ENCODE measurements at regions not wholly inside any gene's neighbourhood (a gene's known extent, or its start where the extent isn't known, plus 50 kb on each side); places are given as distances from the start of the nearest gene placed in this dataset.
"Not testable (repeated sequence)": the region's sequence is repeated elsewhere in the genome, so short reads cannot be mapped to it uniquely, and the experiment has no call there.

DNA sequence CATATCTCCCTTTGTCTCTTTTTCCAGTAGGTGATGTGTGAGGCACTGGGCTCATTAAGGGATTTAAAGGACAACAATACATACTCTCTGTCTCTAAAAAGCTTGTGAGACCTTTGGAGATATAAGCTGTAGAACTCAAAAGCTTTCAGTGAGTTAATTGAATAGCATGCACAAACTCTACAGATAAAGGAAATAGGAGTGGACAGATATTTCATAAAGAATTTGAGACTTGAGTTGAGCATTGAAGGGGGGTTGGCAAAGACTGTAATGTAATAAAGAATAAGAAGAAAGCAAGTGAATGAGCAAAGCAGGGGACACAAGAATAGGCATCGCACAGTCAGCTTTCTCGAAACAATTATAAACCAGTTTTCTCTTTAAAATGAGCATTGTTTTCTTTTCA, 583.4 kb upstream of the DPPA4 start:
- no peak for DNase-seq

DNA sequence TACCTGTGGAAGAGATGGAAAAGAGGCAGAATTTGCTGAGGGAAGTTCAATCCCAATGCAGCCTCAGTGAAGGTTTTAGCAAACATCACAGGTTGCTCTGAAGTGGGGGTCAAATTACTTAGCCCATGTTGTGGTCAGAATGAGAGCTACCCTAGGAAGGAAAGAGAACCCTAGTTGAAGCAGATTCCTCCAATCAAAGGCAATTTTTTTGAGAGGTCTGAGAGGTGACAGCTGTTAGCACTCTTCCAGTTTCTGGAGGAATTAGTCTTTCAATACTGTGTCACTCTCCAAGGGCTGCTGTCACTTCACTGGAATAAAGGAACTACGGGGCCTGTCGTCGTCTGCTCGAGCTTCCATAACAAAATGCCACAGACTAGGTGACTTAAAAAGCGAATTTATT, 584.2 kb upstream of the DPPA4 start:
- no peak for DNase-seq

DNA sequence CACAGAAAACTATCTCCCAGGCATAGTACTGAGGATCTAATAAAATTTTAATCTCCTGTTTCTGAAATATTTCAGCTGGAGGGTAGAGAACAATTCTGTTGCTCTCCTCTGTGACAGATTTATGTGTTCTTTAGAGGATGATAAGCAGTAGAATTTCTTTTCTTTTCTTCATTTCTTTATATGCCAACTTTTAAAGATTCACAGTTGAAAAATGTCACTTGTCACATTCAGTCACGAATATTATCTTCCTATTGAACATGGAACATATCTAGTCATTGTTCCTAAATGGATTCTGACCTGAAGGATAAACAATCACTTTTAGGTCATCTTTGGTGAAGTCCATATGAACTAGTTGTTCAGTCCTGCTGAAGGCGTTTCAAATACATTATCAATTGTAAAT, 585.5 kb upstream of the DPPA4 start:
- DNase-seq, result no peak

DNA sequence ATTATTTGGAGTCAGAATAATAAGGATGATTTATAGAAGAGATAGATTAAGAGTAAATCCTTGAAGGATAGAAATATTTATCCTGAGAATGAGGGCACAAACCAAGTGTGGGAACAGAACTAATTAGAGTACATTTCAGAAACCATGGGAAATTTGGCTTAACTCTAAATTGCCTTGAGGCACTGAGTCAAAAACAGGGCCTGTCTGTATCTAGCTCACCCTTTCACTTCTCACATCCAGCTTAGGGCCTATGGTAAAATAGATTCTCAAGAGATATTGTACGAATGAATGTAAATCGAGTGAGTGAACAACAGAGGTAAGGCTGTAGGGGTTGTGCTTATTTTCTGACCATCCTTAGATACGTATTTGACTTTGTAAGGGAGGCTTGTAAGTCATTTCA, 586.1 kb upstream of the DPPA4 start:
- no peak for DNase-seq

DNA sequence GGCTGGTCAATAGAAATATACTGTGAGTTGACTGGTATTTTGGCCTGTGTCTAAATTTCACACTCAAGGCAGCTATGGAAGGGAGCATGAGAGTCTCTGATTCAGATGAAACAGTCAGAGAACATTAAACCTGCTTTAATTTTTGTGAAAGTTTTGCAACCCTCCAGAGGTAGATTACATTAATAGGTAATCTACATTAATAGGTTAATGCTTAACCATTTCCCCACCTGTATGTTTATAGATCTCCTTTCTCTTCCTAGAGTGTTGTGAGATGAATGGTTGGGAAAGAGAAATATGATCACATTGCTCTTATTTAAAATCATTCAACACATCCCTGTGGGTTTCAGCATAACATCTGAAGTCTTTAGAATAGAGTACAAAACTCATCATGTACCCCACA, 586.9 kb upstream of the DPPA4 start:
- no peak for DNase-seq

DNA sequence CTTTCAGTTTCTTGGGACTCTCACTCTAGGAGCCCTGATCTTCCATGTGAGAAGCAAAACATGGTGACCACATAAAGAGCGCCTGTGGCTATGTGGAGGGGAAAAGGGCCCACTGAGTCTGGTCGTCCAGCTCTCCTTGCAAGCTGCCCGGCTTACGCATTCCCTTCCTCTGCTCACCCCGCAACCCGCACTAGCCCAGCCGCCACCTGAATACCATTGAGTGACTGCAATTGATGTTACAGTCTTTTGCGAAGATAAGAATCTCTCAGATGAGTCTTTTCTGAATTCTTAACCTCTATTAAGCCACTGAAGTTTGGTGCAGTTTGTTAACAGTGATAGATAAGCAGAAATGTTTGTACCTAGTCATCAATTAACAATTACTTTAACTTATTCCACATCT, 589.0 kb upstream of the DPPA4 start:
- DNase-seq, result no peak

DNA sequence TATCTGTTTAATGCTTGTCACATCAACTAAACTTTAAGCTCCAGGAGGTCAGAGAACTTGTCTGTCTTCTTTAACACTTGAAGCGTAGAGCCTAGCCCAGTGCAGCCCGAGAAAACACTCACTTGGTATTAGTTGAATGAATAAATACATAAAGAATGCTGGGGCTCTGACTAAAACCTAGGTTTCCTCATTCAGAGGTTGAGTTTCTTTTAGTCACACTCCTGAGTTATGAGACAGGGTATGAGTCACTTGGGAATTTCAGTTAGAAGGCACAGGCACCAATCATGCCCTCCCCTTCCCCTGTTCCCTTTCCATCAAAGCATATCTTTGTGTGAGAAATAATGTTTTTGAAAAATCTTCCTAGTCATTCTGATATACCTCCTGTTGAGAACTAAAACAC, 589.8 kb upstream of the DPPA4 start:
- DNase-seq, result no peak

DNA sequence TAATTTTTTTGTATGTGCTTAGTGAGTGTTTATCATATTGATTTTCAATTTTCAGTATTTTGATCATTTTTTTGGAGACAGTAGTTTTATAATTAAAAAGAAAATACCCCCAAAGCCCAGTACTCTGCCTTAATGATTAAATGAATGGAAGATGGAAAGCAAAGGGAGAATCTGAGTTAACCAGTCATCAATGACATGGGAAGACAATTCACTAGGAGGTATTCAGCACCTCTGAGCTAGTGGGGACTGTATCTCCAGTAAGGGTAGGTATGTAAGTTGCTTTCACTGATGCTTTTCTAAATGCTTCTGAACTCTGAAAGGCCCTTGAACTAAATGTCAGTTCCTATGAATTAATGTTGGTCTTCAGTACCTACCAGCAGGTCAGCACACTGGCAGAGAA, 590.4 kb upstream of the DPPA4 start:
- DNase-seq, result no peak

DNA sequence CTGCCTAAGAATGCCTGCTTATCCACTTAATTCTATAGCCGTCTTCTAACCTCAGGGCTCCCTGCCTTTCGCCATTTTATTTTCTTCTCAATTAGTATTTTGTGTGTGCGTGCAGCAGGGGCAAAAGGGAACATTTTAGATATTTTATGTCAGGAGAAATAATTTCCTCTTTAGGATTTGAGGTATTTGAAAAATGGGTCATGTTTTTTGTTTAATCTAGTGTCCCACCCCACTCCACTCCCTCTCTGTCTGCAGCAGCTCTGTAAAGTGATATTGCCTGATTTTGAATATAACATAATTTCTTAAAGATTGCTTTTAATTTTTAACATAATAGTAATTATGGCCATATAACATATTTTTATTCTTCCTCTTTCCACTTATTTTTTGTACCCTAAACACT, 593.2 kb upstream of the DPPA4 start:
- no peak for DNase-seq

DNA sequence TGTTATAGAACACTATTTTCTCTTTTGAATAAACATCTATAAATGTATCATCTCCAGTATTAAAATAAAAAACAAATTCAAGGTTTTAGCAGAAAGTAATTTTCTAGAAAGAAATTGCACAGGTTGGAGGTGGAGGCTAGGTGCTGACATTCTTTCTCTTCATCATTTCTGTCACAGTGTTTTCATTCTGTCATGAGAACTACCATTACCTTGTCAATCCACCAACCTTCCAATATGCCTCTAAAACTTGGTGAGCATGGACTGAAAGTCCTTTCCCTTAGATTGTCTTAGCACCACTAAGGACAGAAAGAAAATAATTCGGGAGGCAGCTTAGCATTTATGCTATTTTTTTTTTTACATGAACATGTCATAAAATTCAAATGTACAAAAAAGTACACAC, 596.2 kb upstream of the DPPA4 start:
- no peak for DNase-seq

DNA sequence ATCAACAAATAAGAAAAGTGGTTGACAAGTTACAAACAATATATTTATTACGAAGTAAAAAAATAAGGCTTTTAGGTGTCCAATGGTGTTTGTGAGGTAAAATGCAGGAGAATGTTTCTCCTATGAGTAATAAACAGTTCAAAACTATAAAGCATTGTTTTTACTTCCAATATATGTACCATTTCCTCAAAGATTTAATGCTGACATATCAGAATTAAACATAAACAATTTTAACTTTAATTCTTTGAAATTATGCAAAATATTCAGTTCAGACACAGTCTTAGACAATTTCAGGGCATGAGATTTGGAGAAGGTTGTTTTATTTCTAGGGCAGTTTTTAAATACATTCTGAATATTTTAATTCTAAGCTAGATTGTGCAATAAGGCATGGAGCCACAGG, 602.5 kb upstream of the DPPA4 start:
- no peak for DNase-seq

DNA sequence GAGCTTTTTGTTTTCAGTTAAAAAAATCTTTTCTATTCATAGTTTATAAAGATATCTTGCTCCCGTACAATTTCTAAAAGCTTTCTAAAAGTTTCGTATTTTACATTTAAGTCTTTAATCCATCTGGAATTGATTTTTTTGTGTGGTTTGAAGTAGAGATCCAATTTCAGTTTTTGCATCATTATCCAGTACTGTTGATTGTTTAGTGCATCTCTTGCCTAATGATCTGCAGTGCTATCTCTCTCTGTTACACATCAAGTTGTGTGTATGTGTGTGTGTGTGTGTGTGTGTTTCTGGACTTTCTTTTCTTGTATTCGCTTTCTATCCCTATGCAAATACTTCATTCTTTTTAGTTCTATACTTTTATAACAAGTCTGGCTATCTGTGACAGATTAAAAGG, 605.8 kb upstream of the DPPA4 start:
- no peak for DNase-seq

DNA sequence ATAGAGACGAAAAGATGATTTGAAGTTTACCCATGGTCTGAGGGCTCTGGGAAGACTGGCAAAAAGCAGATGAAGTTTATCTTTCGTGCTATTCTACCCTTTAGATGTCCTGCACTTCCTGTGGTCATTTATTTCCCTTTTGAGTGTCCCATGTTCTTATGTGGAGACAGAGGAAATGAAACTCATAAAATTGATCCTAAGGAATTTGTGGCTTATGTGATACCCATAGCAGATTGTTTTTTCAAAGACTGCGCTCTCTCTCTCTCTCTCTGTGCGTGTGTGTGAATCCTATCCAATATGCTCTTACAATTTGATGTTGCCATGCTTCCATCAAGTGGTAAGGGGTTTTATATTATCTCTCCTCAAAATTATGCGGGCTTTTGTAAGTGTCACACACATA, 607.5 kb upstream of the DPPA4 start:
- no peak for DNase-seq

DNA sequence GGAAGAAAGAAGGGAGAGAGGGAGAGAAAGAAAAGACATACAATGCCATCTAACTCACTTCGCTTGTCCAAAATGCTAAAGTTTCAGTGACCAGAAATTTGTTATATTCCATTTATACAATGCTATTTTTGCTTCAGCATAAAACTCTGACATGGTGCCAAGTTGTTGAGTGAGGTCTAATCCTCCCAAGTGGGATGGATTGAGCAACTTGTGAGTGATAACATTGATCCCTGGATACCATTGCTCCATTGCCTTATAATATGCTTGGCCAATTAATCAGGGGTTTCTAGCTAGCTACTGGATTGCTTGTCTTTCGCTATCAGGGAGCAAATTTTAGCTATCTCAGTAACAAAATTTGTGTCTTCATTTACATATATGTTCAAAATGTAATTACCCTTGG, 615.6 kb upstream of the DPPA4 start:
- DNase-seq, result no peak

DNA sequence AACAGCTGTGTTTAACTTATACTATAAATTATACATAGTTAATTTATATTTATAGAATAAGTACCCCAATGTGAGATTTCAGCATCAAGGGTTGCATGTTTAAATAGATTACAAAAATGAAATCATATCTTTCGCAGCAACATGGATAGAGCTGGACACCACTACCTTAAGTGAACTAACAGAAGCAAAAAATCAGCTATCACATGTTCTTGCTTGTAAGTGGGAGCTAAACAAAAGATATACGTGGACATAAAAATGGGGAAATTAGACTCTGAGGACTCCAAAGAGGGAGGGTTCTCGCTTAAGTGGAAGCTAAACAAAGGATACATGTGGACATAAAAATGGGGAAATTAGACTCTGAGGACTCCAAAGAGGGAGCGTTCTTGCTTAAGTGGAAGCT, 626.5 kb upstream of the DPPA4 start:
- DNase-seq, result no peak

DNA sequence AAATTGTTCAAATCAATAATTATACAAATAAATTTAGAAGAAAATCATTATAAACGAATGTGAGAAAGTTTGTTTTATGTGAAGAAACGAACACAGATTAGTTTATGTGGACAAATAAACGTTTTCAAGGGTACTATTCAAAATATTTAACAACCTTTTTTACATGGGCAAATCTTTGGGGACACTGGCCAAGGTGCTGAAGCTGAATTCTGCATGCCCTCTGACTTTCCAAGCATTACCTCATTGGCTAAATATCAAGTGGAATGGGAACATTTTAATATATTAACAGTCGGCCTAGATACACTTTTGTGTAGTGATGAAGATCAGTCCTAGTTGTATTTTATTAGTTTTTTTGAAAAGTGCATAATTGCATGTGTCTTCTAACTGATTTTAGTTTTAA, 636.4 kb upstream of the DPPA4 start:
- no peak for DNase-seq

DNA sequence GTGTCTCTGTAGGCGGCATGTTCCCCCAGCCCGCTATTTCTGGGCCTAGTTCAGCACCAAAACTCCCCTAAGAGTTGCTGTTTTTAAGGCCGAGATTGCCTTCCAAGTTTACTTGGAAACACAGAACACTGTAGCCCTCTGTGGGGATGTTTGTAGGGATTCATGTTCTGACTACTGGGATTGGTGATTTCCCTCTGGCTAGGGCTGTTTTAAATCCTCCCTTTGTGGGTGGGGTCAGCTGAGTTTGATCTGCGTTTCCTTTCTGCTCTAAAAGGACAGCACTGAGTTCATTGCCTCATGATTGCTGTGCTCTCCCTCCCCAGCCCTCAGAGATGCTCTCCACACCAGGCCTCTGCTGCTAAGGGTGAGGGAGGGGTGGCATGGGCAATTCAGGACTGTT, 640.6 kb upstream of the DPPA4 start:
- DNase-seq, result no peak

DNA sequence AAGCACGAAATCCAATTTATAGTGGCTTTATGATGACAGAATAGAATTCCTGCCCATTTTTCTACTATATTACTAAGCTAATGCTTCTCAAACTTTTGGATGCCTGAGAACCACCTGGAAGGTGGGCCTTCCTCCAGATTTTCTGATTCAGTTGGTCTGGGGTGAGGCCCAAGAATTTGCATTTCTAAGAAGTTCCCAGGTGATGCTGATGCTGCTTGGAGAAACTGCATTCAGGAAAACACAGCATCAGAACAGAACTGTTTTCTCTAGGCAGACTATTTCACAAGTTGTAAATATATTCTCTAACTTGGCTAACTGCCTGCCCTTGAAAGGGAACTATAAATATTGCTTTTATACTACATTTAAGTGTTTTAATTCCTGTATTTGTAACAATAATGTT, 644.9 kb upstream of the DPPA4 start:
- no peak for DNase-seq

DNA sequence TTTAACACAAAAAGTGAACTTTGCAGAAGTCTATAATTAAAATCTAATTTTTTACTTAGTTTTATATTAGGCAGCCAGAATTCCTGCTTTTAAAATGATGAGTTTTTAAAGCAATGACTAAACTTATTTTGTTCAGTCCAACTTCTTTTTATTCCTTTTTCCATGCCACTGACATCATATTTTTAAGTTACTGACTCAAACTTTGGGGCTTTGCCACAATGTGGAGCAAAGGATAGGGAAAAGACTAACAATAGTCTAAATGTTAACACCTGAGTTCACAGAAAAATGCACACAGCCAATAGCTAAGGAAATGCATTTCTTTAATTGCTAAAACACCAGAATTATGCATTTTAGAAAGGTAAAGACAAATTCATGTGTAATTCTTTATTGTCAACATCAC, 647.6 kb upstream of the DPPA4 start:
- DNase-seq, result no peak

DNA sequence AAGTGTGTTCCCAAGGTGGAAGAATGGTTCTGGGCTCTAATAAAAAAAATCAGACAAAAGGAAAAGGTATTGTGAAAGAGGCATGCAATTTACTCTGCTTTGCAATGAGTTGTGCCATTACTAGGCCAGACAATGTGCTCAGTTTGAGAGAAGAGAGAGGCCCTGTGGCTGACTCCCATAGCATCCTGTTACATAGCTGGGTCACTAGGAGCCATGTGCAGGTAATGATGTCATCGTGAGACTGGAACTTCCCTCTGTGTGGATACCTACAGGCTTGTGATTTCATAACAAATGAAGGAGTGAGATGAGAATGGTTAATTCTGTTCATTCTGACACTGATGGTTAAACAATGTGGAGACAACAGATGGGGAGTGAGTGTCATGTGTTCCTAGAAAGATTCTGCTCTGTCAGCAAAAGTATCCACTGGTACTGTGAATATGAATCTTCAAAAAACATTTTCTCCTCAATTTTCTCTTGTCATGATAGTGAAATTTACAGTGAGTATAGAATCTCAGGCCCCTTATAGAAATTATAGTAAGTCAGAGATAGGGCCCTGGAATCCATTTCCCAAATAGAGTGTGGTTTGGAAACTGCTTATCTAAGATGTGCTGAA, 648.7 kb upstream of the DPPA4 start:
- no peak for DNase-seq

DNA sequence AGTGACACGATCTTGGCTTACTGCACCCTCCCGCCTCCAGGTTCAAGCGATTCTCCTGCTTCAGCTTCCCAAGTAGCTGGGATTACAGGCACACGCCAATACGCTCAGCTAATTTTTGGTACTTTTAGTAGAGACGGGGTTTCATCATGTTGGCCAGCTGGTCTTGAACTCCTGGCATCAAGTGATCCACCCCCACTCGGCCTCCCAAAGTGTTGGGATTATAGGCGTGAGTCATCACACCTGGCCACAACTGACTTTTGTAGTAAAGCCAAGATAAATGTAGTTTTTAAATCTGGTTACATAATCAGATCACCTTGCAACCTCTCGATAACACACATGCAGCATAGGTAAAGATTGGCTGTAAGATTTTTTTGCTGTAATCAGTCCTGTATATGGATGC, 657.5 kb upstream of the DPPA4 start:
- DNase-seq, result no peak

DNA sequence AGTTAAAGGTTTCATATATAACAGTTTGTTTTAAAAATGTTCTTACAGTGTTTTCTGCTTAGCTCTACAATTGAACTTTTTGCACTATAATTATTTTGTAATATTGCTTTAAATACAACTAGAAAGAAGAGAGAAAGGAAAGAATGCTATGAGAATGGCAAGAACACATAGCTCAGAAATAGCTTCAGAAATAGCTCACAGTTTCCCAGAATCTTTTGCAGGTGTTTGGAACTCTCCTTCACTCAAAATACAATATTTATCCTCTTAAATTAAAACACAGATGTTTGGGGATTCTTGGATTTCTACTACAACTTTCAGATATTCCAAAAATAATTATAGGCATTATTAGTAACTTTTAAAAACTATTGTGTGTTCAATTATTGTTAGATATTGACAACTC, 658.0 kb upstream of the DPPA4 start:
- no peak for DNase-seq

DNA sequence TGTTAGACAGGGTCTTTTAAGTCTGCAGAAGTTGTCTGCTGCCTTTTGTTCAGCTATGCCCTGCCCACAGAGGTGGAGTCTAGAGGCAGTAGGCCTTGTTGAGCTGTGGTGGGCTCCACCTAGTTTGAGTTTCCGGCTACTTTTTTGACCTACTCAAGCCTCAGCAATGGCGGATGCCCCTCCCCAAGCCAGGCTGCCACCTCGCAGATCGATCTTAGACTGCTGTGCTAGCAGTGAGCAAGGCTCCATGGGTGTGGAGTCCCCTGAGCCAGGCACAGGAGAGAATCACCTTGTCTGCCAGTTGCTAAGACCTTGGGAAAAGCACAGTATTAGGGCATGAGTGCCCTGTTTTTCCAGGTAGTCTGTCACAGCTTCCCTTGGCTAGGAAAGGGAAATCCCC, 664.6 kb upstream of the DPPA4 start:
- not testable (repeated sequence) for DNase-seq

DNA sequence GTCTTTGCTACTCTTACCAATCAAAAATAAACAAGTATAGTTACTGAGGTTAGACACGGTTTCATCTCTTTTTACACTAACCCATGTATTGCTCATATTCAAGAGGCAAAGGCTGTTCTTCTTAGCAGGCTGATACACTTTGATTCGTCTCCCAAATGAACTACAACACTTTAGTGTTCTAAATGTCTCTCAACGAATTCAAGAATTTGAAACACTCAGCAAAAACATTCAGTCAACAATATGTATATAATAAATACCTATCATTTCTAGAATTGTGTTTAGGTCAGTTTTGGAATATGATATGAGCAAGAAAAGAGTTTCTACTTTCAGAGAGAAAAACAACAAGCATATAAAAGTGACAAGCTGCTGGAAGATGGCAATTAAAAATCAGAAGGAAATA, 669.6 kb upstream of the DPPA4 start:
- no peak for DNase-seq

DNA sequence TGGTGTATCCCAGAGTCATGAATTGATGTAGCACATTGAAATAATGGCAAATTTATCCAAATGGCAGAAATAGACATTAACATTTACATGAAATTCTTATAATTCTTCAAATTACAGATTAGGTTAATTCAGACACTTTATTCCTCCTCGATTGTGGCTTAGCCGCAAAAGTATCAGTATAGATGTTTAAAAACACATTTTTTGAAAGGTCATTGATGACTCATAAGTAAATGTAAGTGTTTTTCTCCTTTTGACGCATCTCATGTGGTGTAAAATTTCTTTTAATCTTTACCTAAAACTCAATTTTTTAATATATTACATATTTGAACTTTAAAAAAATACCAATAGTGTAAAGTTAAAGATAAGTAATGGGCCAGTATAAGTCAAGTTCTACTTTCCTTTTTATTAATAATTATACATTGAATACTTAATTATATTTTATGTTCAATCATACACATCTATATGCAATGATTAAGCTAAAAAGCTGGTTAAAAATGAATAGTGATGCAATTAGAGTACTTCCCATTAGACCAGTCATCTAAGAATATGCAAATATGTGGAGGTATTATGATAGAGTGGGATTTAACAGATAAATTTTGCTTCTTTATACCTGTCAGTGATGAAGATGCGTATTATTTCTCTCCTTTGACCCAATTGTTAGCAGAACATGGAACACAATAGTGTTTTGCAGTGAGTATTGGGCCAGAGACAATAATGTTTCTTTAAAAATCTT, 678.1 kb upstream of the DPPA4 start:
- no peak for DNase-seq
